Epithelial cell of esophagus (primary cell): ENCODE measurements at regions not wholly inside any gene's neighbourhood (a gene's known extent, or its start where the extent isn't known, plus 50 kb on each side); places are given as distances from the start of the nearest gene placed in this dataset.
A peak's percentile ranks its signal among the peaks of the same experiment; 100 is the strongest.

ENCODE experiments used
- DNase-seq: peaks from one replicate; pipeline ENCODE4 v3.0.0; 2010; ENCODE audit warnings: low read depth
- H3K4me3 ChIP-seq: 2 replicates; pipeline ENCODE4 v1.5.1; 2011; ENCODE audit warnings: mild to moderate bottlenecking, low read length, control low read depth
- CTCF ChIP-seq: IDR thresholded peaks from 2 replicates; pipeline ENCODE4 v1.5.1; 2011; ENCODE audit warnings: low read depth, mild to moderate bottlenecking, low read length, control low read depth, inconsistent platforms; ENCODE audit not compliant: insufficient read depth; ENCODE audit errors: missing control alignments

- no peak for DNase-seq
- TF ChIP-seq CTCF = no peak
Observed at GRCh38 chr1:228899421-228899956, 164.2 kb downstream of the RHOU start.

GRCh38 chr1:228900099-228900885 is 165.0 kb downstream of the RHOU start:
- H3K4me3 ChIP-seq = no peak overlapping the region
- no peak for TF ChIP-seq CTCF
- no peak for DNase-seq

More at GRCh38 chr1:228899421-228899956, 164.2 kb downstream of the RHOU start:
- no peak overlapping the region for H3K4me3 ChIP-seq

- H3K4me3 ChIP-seq = no peak overlapping the region
- no peak for TF ChIP-seq CTCF
- DNase-seq = no peak
Observed at GRCh38 chr1:228900886-228901392, 165.7 kb downstream of the RHOU start.

GRCh38 chr1:228901936-228902681 is 166.8 kb downstream of the RHOU start:
- no peak for DNase-seq

GRCh38 chr1:228902781-228903433 is 167.6 kb downstream of the RHOU start:
- peak; percentile 81 for DNase-seq
- no peak overlapping the region for H3K4me3 ChIP-seq
- no peak for TF ChIP-seq CTCF

More at GRCh38 chr1:228901936-228902681, 166.8 kb downstream of the RHOU start:
- no peak for TF ChIP-seq CTCF
- no peak overlapping the region for H3K4me3 ChIP-seq

- TF ChIP-seq CTCF = no peak
- no peak for DNase-seq
- no peak overlapping the region for H3K4me3 ChIP-seq
Observed at GRCh38 chr1:228903434-228904071, 168.3 kb downstream of the RHOU start.
